ENCODE measurements at regions not wholly inside any gene's neighbourhood (a gene's known extent, or its start where the extent isn't known, plus 50 kb on each side); places are given as distances from the start of the nearest gene placed in this dataset.

GRCh38 chr1:74908131-74908530, 175.2 kb downstream of the TYW3 start:
- Histone ChIP-seq H3K9me1 (ENCODE audit: control insufficient read depth, insufficient read depth, low read length) (no peaks in the 10 kb centered on the region), H3K27me3 (ENCODE audit: control insufficient read depth in 2 of 2, insufficient read depth in 2 of 2, low read length in 2 of 2) (no peaks in the 10 kb centered on the region), H3K79me2 (ENCODE audit: control insufficient read depth, insufficient read depth, low read length) (no peaks in the 10 kb centered on the region), H2AFZ (ENCODE audit: low read depth, low read length) (no peak overlapping the region), H3K4me3 (no peak overlapping the region), H3K36me3 (ENCODE audit: control insufficient read depth, insufficient read depth, low read length) (no peaks in the 10 kb centered on the region), H3K4me2 (ENCODE audit: insufficient read depth, low read length) (no peak overlapping the region), H4K20me1 (replicated peaks; ENCODE audit: control insufficient read depth, insufficient read depth, low read length) (no peaks in the 10 kb centered on the region), H3K4me1 (replicated peaks in 1 of 2; ENCODE audit: control insufficient read depth in 2 of 2, insufficient read depth in 2 of 2, low read length in 2 of 2) (no peaks in the 10 kb centered on the region), H3K9ac (ENCODE audit: insufficient read depth in 1 of 2, low read depth in 2 of 2, low read length in 2 of 2) (no peak overlapping the region), H3K27ac (ENCODE audit: extremely low read depth, low read depth, low read length) (no peak overlapping the region), H3K9me3 (replicated peaks; ENCODE audit: control insufficient read depth, insufficient read depth, low read depth, low read length) (no peaks in the 10 kb centered on the region)
- FAIRE-seq = no peak
- no peak for ATAC-seq
- intact Hi-C loops (cut with micrococcal nuclease) (no loop called here), in situ Hi-C loops (cut with MboI) (no loop called here)
- TF ChIP-seq FIP1L1 (IDR thresholded peaks at IDR 0.05; ENCODE audit: low read depth, low read length, poor library complexity, severe bottlenecking) = no peak
- TF ChIP-seq SMAD4 (CRISPR knock-in tag; conservative IDR thresholded peaks at IDR 0.05) = no peak
- no peak for TF ChIP-seq HLTF (IDR thresholded peaks at IDR 0.05)
- no peak for TF ChIP-seq GTF2F1 (IDR thresholded peaks at IDR 0.05; ENCODE audit: low read depth, low read length)
- TF ChIP-seq SMC3 (conservative IDR thresholded peaks at IDR 0.05; ENCODE audit: insufficient read depth, low read depth, low read length) = no peak
- TF ChIP-seq, protein P1, sequence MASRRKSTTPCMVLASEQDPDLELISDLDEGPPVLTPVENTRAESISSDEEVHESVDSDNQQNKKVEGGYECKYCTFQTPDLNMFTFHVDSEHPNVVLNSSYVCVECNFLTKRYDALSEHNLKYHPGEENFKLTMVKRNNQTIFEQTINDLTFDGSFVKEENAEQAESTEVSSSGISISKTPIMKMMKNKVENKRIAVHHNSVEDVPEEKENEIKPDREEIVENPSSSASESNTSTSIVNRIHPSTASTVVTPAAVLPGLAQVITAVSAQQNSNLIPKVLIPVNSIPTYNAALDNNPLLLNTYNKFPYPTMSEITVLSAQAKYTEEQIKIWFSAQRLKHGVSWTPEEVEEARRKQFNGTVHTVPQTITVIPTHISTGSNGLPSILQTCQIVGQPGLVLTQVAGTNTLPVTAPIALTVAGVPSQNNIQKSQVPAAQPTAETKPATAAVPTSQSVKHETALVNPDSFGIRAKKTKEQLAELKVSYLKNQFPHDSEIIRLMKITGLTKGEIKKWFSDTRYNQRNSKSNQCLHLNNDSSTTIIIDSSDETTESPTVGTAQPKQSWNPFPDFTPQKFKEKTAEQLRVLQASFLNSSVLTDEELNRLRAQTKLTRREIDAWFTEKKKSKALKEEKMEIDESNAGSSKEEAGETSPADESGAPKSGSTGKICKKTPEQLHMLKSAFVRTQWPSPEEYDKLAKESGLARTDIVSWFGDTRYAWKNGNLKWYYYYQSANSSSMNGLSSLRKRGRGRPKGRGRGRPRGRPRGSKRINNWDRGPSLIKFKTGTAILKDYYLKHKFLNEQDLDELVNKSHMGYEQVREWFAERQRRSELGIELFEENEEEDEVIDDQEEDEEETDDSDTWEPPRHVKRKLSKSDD (conservative IDR thresholded peaks at IDR 0.05; ENCODE audit: low read length) = no peak
- TF ChIP-seq JUND (IDR thresholded peaks at IDR 0.05; ENCODE audit: borderline replicate concordance, low read depth, low read length) = no peak
- no peak for TF ChIP-seq JUND (tag; IDR thresholded peaks at IDR 0.05; ENCODE audit: borderline replicate concordance, low read depth, low read length)
- TF ChIP-seq POLR2A (conservative IDR thresholded peaks at IDR 0.05) = no peak
- TF ChIP-seq NELFE (IDR thresholded peaks at IDR 0.05; ENCODE audit: insufficient read depth, insufficient read length) = no peak
- TF ChIP-seq RFX5 (IDR thresholded peaks at IDR 0.05; ENCODE audit: low read depth, low read length) = no peak
- BruUV-seq (replicated peaks) = no TSS peak
- no peak for DNase-seq (ENCODE audit: extremely low read depth in 1 of 4, low spot score in 3 of 4)
- CTCF ChIA-PET (ENCODE audit: low intra/inter-chr PET ratio) = no interaction called here
- POLR2A ChIA-PET = no interaction called here

Data from K562 (cell line).